Left lung (tissue), 4 donors: ENCODE measurements at regions not wholly inside any gene's neighbourhood (a gene's known extent, or its start where the extent isn't known, plus 50 kb on each side); places are given as distances from the start of the nearest gene placed in this dataset.
"Not testable (repeated sequence)": the region's sequence is repeated elsewhere in the genome, so short reads cannot be mapped to it uniquely, and the experiment has no call there.

Source experiments
- ATAC-seq: fragments of 200-7000 bp; cut with Tn5 transposase; one replicate; pipeline ENCODE4 v1.9.1; 2020; ENCODE audit warnings: moderate library complexity
- DNase-seq, 4 donors: peaks; one replicate each; pipeline ENCODE4 v3.0.0-alpha.2; 2013 to 2020
- H3K27ac ChIP-seq, 2 donors: fragments of 200-600 bp; sonication (generic) in 1 of 2; one replicate each; pipeline versions ENCODE4 v1.5.0 to v1.8.0; 2020 to 2021
- H3K27me3 ChIP-seq, 2 donors: fragments of 200-600 bp; sonication (generic) in 1 of 2; one replicate each; pipeline versions ENCODE4 v1.5.0 to v1.8.0; 2020 to 2021
- H3K36me3 ChIP-seq, 2 donors: fragments of 200-600 bp; sonication (generic) in 1 of 2; one replicate each; pipeline versions ENCODE4 v1.5.0 to v1.8.0; 2020 to 2021
- H3K4me1 ChIP-seq, 2 donors: fragments of 200-600 bp; one replicate each; pipeline ENCODE4 v1.8.0; 2021
- H3K4me3 ChIP-seq, 2 donors: fragments of 200-600 bp; sonication (generic) in 1 of 2; one replicate each; pipeline versions ENCODE4 v1.5.0 to v1.8.0; 2020 to 2021; ENCODE audit warnings: mild to moderate bottlenecking in 1 of 2
- H3K9me3 ChIP-seq, 2 donors: fragments of 200-600 bp; sonication (generic) in 1 of 2; one replicate each; pipeline versions ENCODE4 v1.5.0 to v1.8.0; 2020 to 2021
- CTCF ChIP-seq, 2 donors: fragments of 200-600 bp; sonication (generic) in 1 of 2; IDR thresholded peaks; one replicate each; pipeline versions ENCODE4 v1.5.0 to v1.8.0; 2021; ENCODE audit warnings: antibody characterized with exemption in 2 of 2
- intact Hi-C, 2 donors: fragments of 100-400 bp; cut with DNase I; formaldehyde crosslinking; loops; one replicate each; pipeline versions ENCODE4 v1.11.2 to v1.14.2; 2022
- donor health status: DM: no; HTN: yes; CAD: no.
- donor health status: DM: no; HTN: no; CAD: no.

GRCh38 chr1:95536501-95536900 is 302.5 kb downstream of the RWDD3 start:
- peaks cover 0 to 5% of the 10 kb centered on the region in 2 donors for H3K9me3 ChIP-seq
- no peak for TF ChIP-seq CTCF (IDR thresholded peaks at IDR 0.05)
- no peak overlapping the region for H3K27ac ChIP-seq
- DNase-seq (no peak), ATAC-seq (no peak)
- intact Hi-C loops: no loop called here
- H3K27me3 ChIP-seq: no peaks in the 10 kb centered on the region
- no peaks in the 10 kb centered on the region for H3K36me3 ChIP-seq
- no peaks in the 10 kb centered on the region for H3K4me1 ChIP-seq
- H3K4me3 ChIP-seq: no peak overlapping the region

GRCh38 chr1:95537176-95537575 is 303.2 kb downstream of the RWDD3 start:
- no peaks in the 10 kb centered on the region for H3K27me3 ChIP-seq
- no peaks in the 10 kb centered on the region for H3K4me1 ChIP-seq
- DNase-seq: no peak
- intact Hi-C loops: no loop called here
- no peak overlapping the region for H3K27ac ChIP-seq
- TF ChIP-seq CTCF (IDR thresholded peaks at IDR 0.05): no peak
- no peak overlapping the region for H3K4me3 ChIP-seq
- H3K36me3 ChIP-seq: no peaks in the 10 kb centered on the region
- no peak for ATAC-seq
- H3K9me3 ChIP-seq: peaks cover 0 to 5% of the 10 kb centered on the region in 2 donors

GRCh38 chr1:95538242-95538641 is 304.2 kb downstream of the RWDD3 start:
- H3K27me3 ChIP-seq, H3K4me3 ChIP-seq, H3K4me1 ChIP-seq, H3K36me3 ChIP-seq, H3K9me3 ChIP-seq, DNase-seq, intact Hi-C loops, ATAC-seq, H3K27ac ChIP-seq: not testable (repeated sequence)

GRCh38 chr1:95542936-95543335 is 308.9 kb downstream of the RWDD3 start:
- no peaks in the 10 kb centered on the region for H3K9me3 ChIP-seq
- intact Hi-C loops: no loop called here
- ATAC-seq (no peak), DNase-seq (no peak)
- H3K27ac ChIP-seq: no peak overlapping the region
- H3K27me3 ChIP-seq: no peaks in the 10 kb centered on the region
- no peaks in the 10 kb centered on the region for H3K36me3 ChIP-seq
- TF ChIP-seq CTCF (IDR thresholded peaks at IDR 0.05): no peak
- H3K4me1 ChIP-seq: no peaks in the 10 kb centered on the region
- no peak overlapping the region for H3K4me3 ChIP-seq

- H3K27me3 ChIP-seq: no peaks in the 10 kb centered on the region
- DNase-seq (no peak), ATAC-seq (no peak)
- H3K36me3 ChIP-seq: no peaks in the 10 kb centered on the region
- H3K9me3 ChIP-seq: no peaks in the 10 kb centered on the region
- no peak overlapping the region for H3K27ac ChIP-seq
- TF ChIP-seq CTCF (IDR thresholded peaks at IDR 0.05): no peak
- no peak overlapping the region for H3K4me3 ChIP-seq
- intact Hi-C loops: no loop called here
- H3K4me1 ChIP-seq: no peaks in the 10 kb centered on the region
These were observed 313.0 kb downstream of the RWDD3 start for GRCh38 chr1:95547005-95547404.

GRCh38 chr1:95548211-95548610 is 314.2 kb downstream of the RWDD3 start:
- intact Hi-C loops: no loop called here
- TF ChIP-seq CTCF (IDR thresholded peaks at IDR 0.05): no peak
- H3K36me3 ChIP-seq: no peaks in the 10 kb centered on the region
- DNase-seq (no peak), ATAC-seq (no peak)
- no peak overlapping the region for H3K4me3 ChIP-seq
- no peaks in the 10 kb centered on the region for H3K27me3 ChIP-seq
- H3K4me1 ChIP-seq: no peaks in the 10 kb centered on the region
- no peak overlapping the region for H3K27ac ChIP-seq
- H3K9me3 ChIP-seq: no peaks in the 10 kb centered on the region
